Left renal pelvis (tissue), 4 donors: ENCODE measurements at regions not wholly inside any gene's neighbourhood (a gene's known extent, or its start where the extent isn't known, plus 50 kb on each side); places are given as distances from the start of the nearest gene placed in this dataset.
"Not testable (repeated sequence)": the region's sequence is repeated elsewhere in the genome, so short reads cannot be mapped to it uniquely, and the experiment has no call there.

Source experiments
- DNase-seq, 4 donors: peaks; one replicate each; pipeline ENCODE4 v3.0.0-alpha.2; 2013; ENCODE audit warnings: low read depth in 4 of 4, low spot score in 3 of 4

DNA sequence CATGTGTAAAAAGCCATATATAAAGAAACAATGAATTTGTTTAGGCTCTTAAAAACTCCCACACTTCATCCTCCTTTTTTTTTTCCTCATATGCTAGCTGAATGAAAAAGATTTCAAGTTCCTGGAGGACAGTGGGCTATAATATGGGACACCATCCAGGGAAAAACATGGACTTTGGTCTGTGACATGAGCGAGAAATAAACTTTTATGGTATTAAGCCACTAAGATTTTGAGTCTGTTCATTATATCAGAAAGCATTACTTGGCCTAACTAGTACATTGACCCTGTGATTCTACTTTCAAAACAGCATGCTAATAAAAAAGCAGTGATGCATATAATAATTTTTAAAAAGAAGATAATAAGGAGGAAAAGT is 392.3 kb upstream of the CAMK1G start:
- DNase-seq: no peak

DNA sequence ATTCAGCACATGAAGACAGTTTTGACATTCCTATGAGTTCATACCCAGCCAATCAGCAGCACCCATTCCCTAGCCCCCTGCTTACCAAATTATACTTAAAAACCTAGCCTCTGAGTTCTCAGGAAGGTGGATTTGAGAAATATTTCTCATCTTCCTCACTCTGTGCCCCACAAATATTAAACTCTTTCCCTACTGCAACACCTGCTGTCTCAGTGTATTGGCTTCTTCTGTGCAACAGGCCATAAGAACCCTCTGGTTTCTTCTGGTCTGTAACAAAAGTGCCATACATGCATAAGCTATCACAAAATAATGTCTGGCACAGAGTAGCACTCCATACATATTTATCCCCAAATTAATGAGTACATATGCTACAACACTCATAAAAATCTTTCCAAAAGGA is 387.4 kb upstream of the CAMK1G start:
- DNase-seq: no peak

- no peak for DNase-seq
Measured at GRCh38 chr1:209198961-209199750, 384.4 kb upstream of the CAMK1G start.

GRCh38 chr1:209199822-209200221 is 383.7 kb upstream of the CAMK1G start:
- no peak for DNase-seq

- not testable (repeated sequence) for DNase-seq
Measured at GRCh38 chr1:209202321-209202720, 381.2 kb upstream of the CAMK1G start.

DNA sequence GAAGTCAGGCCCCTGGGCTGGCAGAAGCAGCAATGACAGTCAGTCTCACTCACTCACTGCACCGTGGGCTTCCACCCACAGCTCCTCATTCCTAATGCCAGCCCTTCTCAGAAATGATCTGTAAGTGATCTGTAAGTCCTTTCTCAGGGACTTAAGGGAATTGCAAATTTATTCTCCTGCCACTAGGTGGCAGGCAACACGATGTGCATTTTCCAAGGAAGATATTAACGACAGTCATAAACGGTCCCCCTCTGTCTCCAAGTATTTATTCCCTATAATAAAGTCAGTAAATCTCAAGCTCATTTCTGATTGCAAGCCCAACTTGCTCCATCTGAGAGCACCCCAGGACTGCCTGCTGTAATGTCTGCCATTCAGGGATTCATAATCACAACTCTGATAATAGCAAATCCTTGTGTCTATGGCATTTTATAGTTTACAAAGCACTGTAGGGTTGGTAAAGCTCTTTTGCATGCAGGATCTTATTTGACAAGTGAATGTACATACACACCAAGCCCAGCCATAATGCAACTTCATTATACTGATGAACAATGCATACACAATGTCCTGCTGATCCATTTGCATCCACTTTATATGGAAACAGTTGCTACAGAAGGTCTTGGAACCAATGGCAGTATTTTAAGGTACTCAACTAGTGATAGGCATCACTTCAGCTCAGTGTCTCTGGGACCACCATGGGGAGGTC is 380.5 kb upstream of the CAMK1G start:
- DNase-seq: no peak

DNA sequence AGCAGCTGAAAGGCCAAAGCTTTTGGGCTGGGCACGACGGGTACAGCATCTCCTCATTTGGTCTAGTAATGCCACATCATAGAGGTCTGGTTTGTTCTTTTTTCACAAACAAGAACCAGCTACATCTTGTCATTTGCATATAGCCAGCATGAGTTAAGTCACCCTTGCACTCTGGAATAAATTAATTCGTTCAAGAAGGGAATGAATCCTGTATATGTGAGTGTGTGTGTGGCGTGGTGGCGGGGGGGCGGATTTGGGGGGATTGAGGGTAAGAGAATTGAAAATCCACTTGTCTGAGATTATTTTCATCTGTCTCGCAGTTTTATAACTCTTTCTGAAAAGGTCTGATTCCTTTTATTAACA is 380.0 kb upstream of the CAMK1G start:
- no peak for DNase-seq

DNA sequence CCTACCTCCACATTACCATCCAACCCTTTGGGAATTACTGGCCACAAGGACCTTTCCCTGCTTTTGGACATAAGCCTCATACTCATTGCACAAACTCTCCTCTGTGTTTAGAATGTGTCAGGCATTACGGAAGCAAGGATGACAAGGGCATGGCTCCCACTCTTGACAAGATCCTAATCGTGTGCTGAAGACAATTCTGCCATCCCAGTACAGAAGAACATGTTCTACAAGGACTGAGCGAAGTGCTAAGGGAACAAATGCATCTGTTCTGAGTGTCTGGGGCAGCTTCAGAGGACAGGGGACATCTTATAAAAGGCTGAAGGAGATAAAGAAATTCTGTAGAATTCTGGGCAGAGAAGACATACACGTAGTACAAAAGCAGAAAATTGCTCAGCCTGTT is 378.5 kb upstream of the CAMK1G start:
- no peak for DNase-seq

- DNase-seq: no peak
Measured at GRCh38 chr1:209207126-209207700, 376.3 kb upstream of the CAMK1G start.

DNA sequence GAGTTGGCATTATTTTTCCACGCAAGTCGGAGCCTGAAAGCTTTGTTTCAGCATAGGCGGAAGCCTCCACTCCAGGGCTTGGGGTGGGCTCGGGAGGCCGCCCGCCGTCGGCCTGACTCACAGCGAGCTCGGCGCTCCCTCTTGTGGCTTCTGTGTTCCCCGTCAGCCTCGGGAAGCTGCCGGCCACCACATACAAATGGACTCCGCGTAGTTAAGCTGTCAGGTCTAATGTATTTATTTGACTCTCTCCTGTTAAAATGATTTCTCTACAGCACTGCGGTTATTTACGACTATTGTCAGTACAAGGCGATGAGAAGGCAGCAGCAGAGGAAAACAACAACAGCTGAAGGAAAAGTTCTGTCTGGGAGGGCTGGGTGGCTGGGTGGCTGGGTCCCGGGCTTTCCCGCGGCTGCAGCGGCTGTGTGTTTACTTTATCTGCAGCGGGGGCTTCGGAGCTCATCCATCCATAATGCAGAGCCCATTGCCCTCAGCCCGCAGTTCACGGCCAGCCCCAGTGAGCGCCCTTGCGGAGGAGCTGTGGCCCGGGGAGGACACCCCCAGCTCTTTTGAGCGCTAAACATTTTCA is 375.7 kb upstream of the CAMK1G start:
- DNase-seq: peak; percentile 71 to 80 (median 74)

DNA sequence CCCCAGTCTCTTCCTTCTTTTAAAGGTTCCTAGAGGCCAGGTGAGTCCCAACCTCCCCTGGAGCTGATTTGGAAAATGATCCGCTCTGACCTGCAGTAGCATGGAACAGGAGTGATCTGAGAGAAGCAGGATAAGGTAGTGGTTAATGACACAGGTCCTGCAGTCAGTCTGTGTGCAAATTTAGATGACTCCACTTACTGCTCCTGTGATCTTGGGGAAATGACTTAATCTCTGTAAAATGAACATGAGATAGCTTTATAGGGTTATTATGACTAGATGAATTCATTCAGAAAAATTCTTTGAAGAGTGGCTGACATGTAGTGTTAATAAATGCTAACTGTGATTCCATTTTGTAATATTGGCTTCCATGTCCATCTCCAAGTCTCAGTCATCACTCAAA is 374.9 kb upstream of the CAMK1G start:
- DNase-seq: no peak

- DNase-seq: no peak
Measured at GRCh38 chr1:209213989-209214388, 369.5 kb upstream of the CAMK1G start.

DNA sequence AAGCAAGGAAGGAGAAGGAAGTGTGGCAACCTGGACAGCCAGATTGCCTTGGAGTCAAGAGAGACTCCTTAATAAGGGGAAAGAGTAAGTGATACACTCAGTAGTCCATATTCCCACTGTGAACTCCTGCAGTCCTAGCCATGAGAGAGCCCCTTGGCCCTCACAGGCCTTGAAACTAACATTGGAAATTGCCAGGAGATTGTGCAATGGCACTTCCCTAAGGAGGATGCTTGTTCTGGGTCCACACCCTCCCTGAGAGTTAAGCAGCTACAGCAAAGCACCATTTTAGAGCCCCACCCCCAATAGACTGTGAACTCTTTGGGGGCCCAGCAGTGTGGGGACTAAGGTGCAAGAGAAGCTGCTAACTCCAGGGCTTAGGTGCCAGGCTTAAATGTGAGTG is 367.7 kb upstream of the CAMK1G start:
- DNase-seq: no peak

- DNase-seq: no peak
Measured at GRCh38 chr1:209218113-209218512, 365.4 kb upstream of the CAMK1G start.

DNA sequence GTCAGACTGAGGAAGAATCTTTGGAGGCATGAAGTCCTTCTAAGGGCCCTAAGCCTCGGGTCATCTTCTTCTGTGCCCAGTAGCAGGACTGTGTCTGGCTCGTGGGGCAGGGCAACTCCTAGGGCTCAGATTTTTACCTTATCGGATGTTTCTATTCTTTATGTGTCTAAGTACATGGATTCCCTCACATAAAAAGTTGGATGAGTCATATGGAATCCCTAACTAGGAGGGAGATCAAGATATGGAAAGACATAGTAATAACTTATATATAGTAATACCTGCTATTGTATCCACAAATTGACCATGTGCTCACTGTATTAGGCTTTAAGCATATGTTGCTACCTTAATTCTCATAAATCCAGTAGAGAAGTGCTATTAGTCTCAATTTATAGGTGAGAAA is 364.5 kb upstream of the CAMK1G start:
- no peak for DNase-seq

- no peak for DNase-seq
Measured at GRCh38 chr1:209219791-209220524, 363.6 kb upstream of the CAMK1G start.

DNA sequence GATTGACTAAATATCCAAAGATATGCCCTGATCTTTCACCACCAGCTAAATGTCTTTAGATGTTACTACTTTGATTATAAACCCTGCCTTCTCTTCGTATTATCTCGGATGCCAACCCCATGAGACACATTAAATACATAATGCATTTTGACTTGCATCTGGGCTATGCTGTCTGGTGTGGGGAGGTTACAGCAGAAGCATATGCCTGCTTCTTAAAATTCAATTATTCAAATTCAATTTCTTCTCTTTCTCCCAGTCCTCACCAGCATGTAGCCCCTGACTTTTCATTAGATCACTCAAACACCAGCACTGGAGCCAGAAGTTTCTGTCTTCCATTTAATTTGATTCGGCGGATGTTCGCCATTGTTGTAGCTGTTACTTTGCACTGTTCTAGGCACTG is 360.7 kb upstream of the CAMK1G start:
- DNase-seq: no peak

DNA sequence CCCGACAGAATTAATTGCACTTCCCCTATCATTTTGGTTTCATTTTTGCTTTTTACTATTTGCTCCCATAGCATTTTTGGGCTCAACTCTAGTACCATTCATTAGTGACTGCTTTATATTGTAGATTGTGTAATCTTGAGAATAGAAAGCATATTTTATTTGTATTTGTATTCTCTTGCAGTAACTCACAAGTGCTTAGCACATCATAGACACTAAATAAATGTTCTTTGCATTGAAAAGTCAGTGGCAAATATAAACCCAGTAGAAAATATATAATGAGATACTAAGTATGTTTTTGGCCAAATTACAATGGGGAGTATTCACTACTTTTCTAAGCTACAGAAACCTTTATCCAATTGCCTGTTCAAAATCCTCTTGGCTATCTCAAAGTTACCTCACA is 359.7 kb upstream of the CAMK1G start:
- DNase-seq: no peak

GRCh38 chr1:209224886-209225285 is 358.6 kb upstream of the CAMK1G start:
- DNase-seq: no peak

- DNase-seq: no peak
Measured at GRCh38 chr1:209227171-209227570, 356.3 kb upstream of the CAMK1G start.

DNA sequence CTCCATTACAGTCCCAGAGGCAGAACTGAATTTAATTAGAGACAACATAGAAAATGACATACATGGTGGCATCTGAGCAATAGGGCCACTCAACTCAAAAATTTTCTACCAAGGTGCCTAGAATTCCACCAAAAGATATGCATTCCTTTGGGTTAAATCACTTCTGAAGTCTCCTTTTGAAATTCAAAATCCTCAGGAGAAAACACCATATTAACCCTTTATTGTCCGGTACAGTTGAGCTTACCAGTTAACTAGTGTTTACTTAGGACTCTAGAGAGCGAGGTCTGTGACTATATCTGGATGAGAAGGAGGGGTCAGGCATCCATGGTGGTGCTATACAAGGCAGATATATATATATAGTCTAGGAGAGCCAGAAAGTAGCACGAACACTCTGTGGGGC is 355.6 kb upstream of the CAMK1G start:
- no peak for DNase-seq
